ENCODE measurements at regions not wholly inside any gene's neighbourhood (a gene's known extent, or its start where the extent isn't known, plus 50 kb on each side); places are given as distances from the start of the nearest gene placed in this dataset.

GRCh38 chr11:134537941-134538340 lies 125.9 kb upstream of the B3GAT1 start:
- TF ChIP-seq POLR2AphosphoS5 (IDR thresholded peaks at IDR 0.05): no peak
- no peak for TF ChIP-seq CTCF (IDR thresholded peaks at IDR 0.05)

Measured in prostate gland (tissue), 2 donors.